Hepatocyte (in vitro differentiated cells): ENCODE measurements at regions not wholly inside any gene's neighbourhood (a gene's known extent, or its start where the extent isn't known, plus 50 kb on each side); places are given as distances from the start of the nearest gene placed in this dataset.

Experiments
- DNase-seq: peaks from one replicate; pipeline ENCODE4 v3.0.0-alpha.2; 2016; ENCODE audit warnings: low spot score
- H2AFZ ChIP-seq: fragments of 200-600 bp; sonication (generic); 2 replicates; pipeline ENCODE4 v1.6.0; 2016; ENCODE audit warnings: antibody characterized with exemption, mild to moderate bottlenecking
- H3K27ac ChIP-seq: fragments of 200-600 bp; sonication (generic); 2 replicates; pipeline ENCODE4 v1.5.1; 2016; ENCODE audit warnings: mild to moderate bottlenecking
- H3K27me3 ChIP-seq: fragments of 200-600 bp; sonication (generic); 2 replicates; pipeline ENCODE4 v1.6.1; 2016
- H3K36me3 ChIP-seq: fragments of 200-600 bp; sonication (generic); replicated peaks from 2 replicates; pipeline ENCODE4 v1.5.1; 2016; ENCODE audit warnings: low read depth; ENCODE audit not compliant: insufficient read depth
- H3K4me1 ChIP-seq: fragments of 200-600 bp; sonication (generic); 2 replicates; pipeline ENCODE4 v1.5.1; 2016; ENCODE audit warnings: mild to moderate bottlenecking, moderate library complexity; ENCODE audit not compliant: insufficient read depth
- H3K4me2 ChIP-seq: fragments of 200-600 bp; sonication (generic); 2 replicates; pipeline ENCODE4 v1.6.0; 2016
- H3K4me3 ChIP-seq: fragments of 200-600 bp; sonication (generic); 2 replicates; pipeline ENCODE4 v1.5.1; 2016; ENCODE audit warnings: mild to moderate bottlenecking
- H3K79me2 ChIP-seq: fragments of 200-600 bp; sonication (generic); 2 replicates; pipeline ENCODE4 v1.6.0; 2017; ENCODE audit warnings: mild to moderate bottlenecking
- H3K9me2 ChIP-seq: fragments of 200-600 bp; sonication (generic); replicated peaks from 2 replicates; pipeline ENCODE4 v1.6.0; 2017; ENCODE audit warnings: mild to moderate bottlenecking; ENCODE audit not compliant: insufficient read depth
- H3K9me3 ChIP-seq: fragments of 200-600 bp; sonication (generic); 2 replicates; pipeline ENCODE4 v1.5.1; 2016; ENCODE audit warnings: low read depth, mild to moderate bottlenecking
- H4K20me1 ChIP-seq: fragments of 200-600 bp; sonication (generic); 2 replicates; pipeline ENCODE4 v1.6.0; 2016; ENCODE audit warnings: mild to moderate bottlenecking; ENCODE audit not compliant: insufficient read depth, poor library complexity, severe bottlenecking
- EZH2 ChIP-seq: fragments of 200-600 bp; sonication (generic); IDR thresholded peaks from 2 replicates; pipeline ENCODE4 v1.6.1; 2016; ENCODE audit warnings: antibody characterized with exemption, mild to moderate bottlenecking, borderline replicate concordance
- EZH2phosphoT487 ChIP-seq: fragments of 200-600 bp; sonication (generic); IDR thresholded peaks from one replicate; pipeline ENCODE4 v1.6.1; 2018; ENCODE audit warnings: antibody characterized with exemption, mild to moderate bottlenecking, low read depth, moderate library complexity; ENCODE audit not compliant: unreplicated experiment, severe bottlenecking
- WGBS: methylation state at CpG from one replicate; pipeline ENCODE4 v1.1.6; 2016; ENCODE audit warnings: low lambda C conversion rate; ENCODE audit errors: missing lambda C conversion rate; 5-methylcytosine and 5-hydroxymethylcytosine counted together
- TF ChIP-seq, protein P1 (sequence below): fragments of 200-600 bp; sonication (generic); IDR thresholded peaks from 2 replicates; pipeline ENCODE4 v1.5.1; 2016; ENCODE audit warnings: antibody characterized with exemption, mild to moderate bottlenecking; ENCODE audit not compliant: poor library complexity

GRCh38 chr12:16674885-16675284 lies 68.9 kb upstream of the LMO3 start:
- no peak overlapping the region for H3K27ac ChIP-seq
- H3K4me3 ChIP-seq = no peak overlapping the region
- TF ChIP-seq, protein P1, sequence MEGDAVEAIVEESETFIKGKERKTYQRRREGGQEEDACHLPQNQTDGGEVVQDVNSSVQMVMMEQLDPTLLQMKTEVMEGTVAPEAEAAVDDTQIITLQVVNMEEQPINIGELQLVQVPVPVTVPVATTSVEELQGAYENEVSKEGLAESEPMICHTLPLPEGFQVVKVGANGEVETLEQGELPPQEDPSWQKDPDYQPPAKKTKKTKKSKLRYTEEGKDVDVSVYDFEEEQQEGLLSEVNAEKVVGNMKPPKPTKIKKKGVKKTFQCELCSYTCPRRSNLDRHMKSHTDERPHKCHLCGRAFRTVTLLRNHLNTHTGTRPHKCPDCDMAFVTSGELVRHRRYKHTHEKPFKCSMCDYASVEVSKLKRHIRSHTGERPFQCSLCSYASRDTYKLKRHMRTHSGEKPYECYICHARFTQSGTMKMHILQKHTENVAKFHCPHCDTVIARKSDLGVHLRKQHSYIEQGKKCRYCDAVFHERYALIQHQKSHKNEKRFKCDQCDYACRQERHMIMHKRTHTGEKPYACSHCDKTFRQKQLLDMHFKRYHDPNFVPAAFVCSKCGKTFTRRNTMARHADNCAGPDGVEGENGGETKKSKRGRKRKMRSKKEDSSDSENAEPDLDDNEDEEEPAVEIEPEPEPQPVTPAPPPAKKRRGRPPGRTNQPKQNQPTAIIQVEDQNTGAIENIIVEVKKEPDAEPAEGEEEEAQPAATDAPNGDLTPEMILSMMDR = no peak
- no peaks in the 10 kb centered on the region for H3K9me3 ChIP-seq
- DNase-seq = no peak
- H3K9me2 ChIP-seq = no peaks in the 10 kb centered on the region
- H4K20me1 ChIP-seq = no peaks in the 10 kb centered on the region
- H3K36me3 ChIP-seq = no peaks in the 10 kb centered on the region
- H3K4me2 ChIP-seq = no peak overlapping the region
- no peaks in the 10 kb centered on the region for H3K27me3 ChIP-seq
- 80% methylated on average over 2 of the region's 2 CpGs for WGBS
- H3K79me2 ChIP-seq = no peaks in the 10 kb centered on the region
- no peak overlapping the region for H2AFZ ChIP-seq
- no peaks in the 10 kb centered on the region for H3K4me1 ChIP-seq

DNA sequence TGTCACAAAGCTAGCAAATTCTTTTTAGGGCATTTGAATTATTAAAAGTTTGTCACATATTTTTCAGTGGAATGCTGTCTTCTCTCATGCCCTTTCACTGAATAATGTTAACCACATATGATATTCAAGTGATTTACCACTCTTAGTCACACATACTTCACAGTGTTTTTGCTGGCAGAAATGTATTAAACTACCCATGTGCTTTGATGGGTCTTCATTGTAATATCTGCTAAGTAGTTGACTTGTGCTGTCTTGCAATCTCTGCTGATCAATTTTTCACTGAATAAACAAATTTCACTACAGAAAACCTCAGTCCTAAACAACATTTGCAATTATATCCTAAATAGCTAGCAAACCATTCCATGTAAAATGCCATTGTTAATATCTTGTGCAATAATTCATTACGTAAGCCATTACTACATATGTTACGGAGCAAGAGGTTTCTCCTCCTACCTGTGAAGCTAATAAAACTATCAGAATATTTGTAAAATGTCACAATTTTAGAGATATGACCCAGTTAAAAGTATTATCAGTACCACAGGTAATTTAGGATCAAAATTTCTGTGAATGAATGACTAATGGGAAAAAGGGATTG lies 64.6 kb upstream of the LMO3 start:
- no peaks in the 10 kb centered on the region for H3K36me3 ChIP-seq
- TF ChIP-seq, protein P1 = no peak
- no peak for TF ChIP-seq EZH2phosphoT487
- TF ChIP-seq EZH2 = no peak
- H3K27me3 ChIP-seq = no peaks in the 10 kb centered on the region
- no peak for DNase-seq
- no peak overlapping the region for H3K27ac ChIP-seq
- H3K79me2 ChIP-seq = no peaks in the 10 kb centered on the region
- no peaks in the 10 kb centered on the region for H3K9me3 ChIP-seq
- H3K9me2 ChIP-seq = no peaks in the 10 kb centered on the region
- no peak overlapping the region for H3K4me2 ChIP-seq
- H2AFZ ChIP-seq = no peak overlapping the region
- no peaks in the 10 kb centered on the region for H4K20me1 ChIP-seq
- H3K4me1 ChIP-seq = no peaks in the 10 kb centered on the region
- no peak overlapping the region for H3K4me3 ChIP-seq
- WGBS = 89% methylated on average over 2 of the region's 2 CpGs

GRCh38 chr12:16669756-16670155 lies 63.8 kb upstream of the LMO3 start:
- no peak for DNase-seq
- H3K4me3 ChIP-seq = no peak overlapping the region
- TF ChIP-seq EZH2phosphoT487 (no peak), EZH2 (no peak)
- TF ChIP-seq, protein P1 = no peak
- no peaks in the 10 kb centered on the region for H3K9me2 ChIP-seq
- no peaks in the 10 kb centered on the region for H3K27me3 ChIP-seq
- no peaks in the 10 kb centered on the region for H3K9me3 ChIP-seq
- no peaks in the 10 kb centered on the region for H3K4me1 ChIP-seq
- no peak overlapping the region for H3K4me2 ChIP-seq
- H3K27ac ChIP-seq = no peak overlapping the region
- H2AFZ ChIP-seq = no peak overlapping the region
- no peaks in the 10 kb centered on the region for H3K36me3 ChIP-seq
- WGBS = 64% methylated on average over 1 of the region's 1 CpG
- no peaks in the 10 kb centered on the region for H4K20me1 ChIP-seq
- no peaks in the 10 kb centered on the region for H3K79me2 ChIP-seq

- no peak for DNase-seq
- no peak overlapping the region for H3K4me2 ChIP-seq
- H3K4me3 ChIP-seq = no peak overlapping the region
- TF ChIP-seq, protein P1 = no peak
- TF ChIP-seq EZH2 (no peak), EZH2phosphoT487 (no peak)
- H2AFZ ChIP-seq = no peak overlapping the region
- no peaks in the 10 kb centered on the region for H3K9me2 ChIP-seq
- no peaks in the 10 kb centered on the region for H3K9me3 ChIP-seq
- H4K20me1 ChIP-seq = no peaks in the 10 kb centered on the region
- 40% methylated on average over 2 of the region's 2 CpGs for WGBS
- no peaks in the 10 kb centered on the region for H3K27me3 ChIP-seq
- no peaks in the 10 kb centered on the region for H3K36me3 ChIP-seq
- no peak overlapping the region for H3K27ac ChIP-seq
- H3K79me2 ChIP-seq = no peaks in the 10 kb centered on the region
- H3K4me1 ChIP-seq = no peaks in the 10 kb centered on the region
Measured at GRCh38 chr12:16668198-16668597, 62.2 kb upstream of the LMO3 start.
